GM12878 (cell line): ENCODE measurements at regions not wholly inside any gene's neighbourhood (a gene's known extent, or its start where the extent isn't known, plus 50 kb on each side); places are given as distances from the start of the nearest gene placed in this dataset.

ENCODE experiments used
- ATAC-seq: fragments of 200-7000 bp; cut with Tn5 transposase; 3 replicates; pipeline ENCODE4 v1.9.1; 2020; ENCODE audit warnings: mild to moderate bottlenecking, moderate library complexity
- BruUV-seq: library from RNA; stranded (reverse); fragments of 400-500 nt; replicated peaks from 2 replicates; lab custom pipeline; 2021; lab: Mats Ljungman, UMichigan
- CTCF ChIA-PET: fragments of 300-600 bp; sonication (Branson Sonifier 250); formaldehyde crosslinking; extraction: SDS; loops from one replicate; lab custom pipeline; 2021; ENCODE audit warnings: inconsistent platforms; lab: Yijun Ruan, JAX
- POLR2A ChIA-PET: fragments of 350-600 bp; formaldehyde crosslinking; extraction: SDS; loops from one replicate; lab custom pipeline; 2021; ENCODE audit warnings: inconsistent platforms; lab: Charles Lee
- RAD21 ChIA-PET: fragments of 300-600 bp; sonication (Branson Sonifier 250); formaldehyde crosslinking; loops from one replicate; lab custom pipeline; 2023; ENCODE audit warnings: antibody characterized with exemption; ENCODE audit not compliant: unreplicated experiment; lab: Charles Lee
- SMC1A ChIA-PET: fragments of 300-600 bp; sonication (Branson Sonifier 250); formaldehyde crosslinking; loops from one replicate; lab custom pipeline; 2023; ENCODE audit not compliant: unreplicated experiment, uncharacterized antibody; lab: Charles Lee
- DNase-seq: peaks from one replicate; pipeline ENCODE4 v3.0.0-alpha.2; 2011; ENCODE audit warnings: low read depth, low spot score
- FAIRE-seq: peaks from 3 replicates; lab custom pipeline; 2011; peaks lifted over from hg19 to GRCh38; lab: Jason Lieb, UNC
- H2AFZ ChIP-seq: 2 replicates; pipeline ENCODE4 v1.6.0; 2011; ENCODE audit warnings: low read depth, low read length, control low read depth; ENCODE audit not compliant: control insufficient read depth
- H3K27ac ChIP-seq: 2 replicates; pipeline ENCODE4 v1.5.1; 2011; ENCODE audit warnings: control low read depth; ENCODE audit not compliant: control insufficient read depth, insufficient read depth
- H3K27me3 ChIP-seq, 2 experiments: replicated peaks in 1 of 2; 2 replicates each; pipeline versions ENCODE4 v1.6.0 to v1.6.1; 2011; ENCODE audit warnings: low read length in 1 of 2; ENCODE audit not compliant: control insufficient read depth in 2 of 2, insufficient read depth in 2 of 2
- H3K36me3 ChIP-seq, 2 experiments: 2 replicates each; pipeline ENCODE4 v1.5.1; 2011; ENCODE audit warnings: low read length in 1 of 2; ENCODE audit not compliant: control insufficient read depth in 2 of 2, insufficient read depth in 2 of 2
- H3K4me1 ChIP-seq: 2 replicates; pipeline ENCODE4 v1.6.1; 2011; ENCODE audit warnings: mild to moderate bottlenecking, low read length, moderate library complexity, mixed read lengths; ENCODE audit not compliant: control insufficient read depth, insufficient read depth
- H3K4me2 ChIP-seq: 2 replicates; pipeline ENCODE4 v1.6.0; 2011; ENCODE audit warnings: control low read depth; ENCODE audit not compliant: control insufficient read depth, insufficient read depth
- H3K4me3 ChIP-seq: fragments of 200-600 bp; sonication (generic); 2 replicates; pipeline ENCODE4 v1.5.1; 2016
- H3K79me2 ChIP-seq: 2 replicates; pipeline ENCODE4 v1.6.0; 2011; ENCODE audit warnings: low read length; ENCODE audit not compliant: control insufficient read depth, insufficient read depth
- H3K9ac ChIP-seq: 2 replicates; pipeline ENCODE4 v1.8.0; 2011; ENCODE audit warnings: low read length, control low read depth, mixed read lengths; ENCODE audit not compliant: control insufficient read depth, insufficient read depth
- H3K9me3 ChIP-seq: replicated peaks from 3 replicates; pipeline ENCODE4 v1.5.1; 2011; ENCODE audit warnings: mild to moderate bottlenecking, low read length; ENCODE audit not compliant: control insufficient read depth, insufficient read depth
- H4K20me1 ChIP-seq: 2 replicates; pipeline ENCODE4 v1.6.0; 2011; ENCODE audit not compliant: control insufficient read depth, insufficient read depth
- ASH2L ChIP-seq: fragments of 300-600, 200-600 bp; sonication (generic); IDR thresholded peaks from 2 replicates; pipeline ENCODE4 v1.6.1; 2017; ENCODE audit warnings: low read depth, mild to moderate bottlenecking, borderline replicate concordance
- ATF7 ChIP-seq: fragments of 450-650 bp; IDR thresholded peaks from 2 replicates; pipeline ENCODE4 v1.6.1; 2016; ENCODE audit warnings: low read depth, mild to moderate bottlenecking
- BCL3 ChIP-seq: IDR thresholded peaks from 2 replicates; pipeline ENCODE4 v1.6.1; 2011; ENCODE audit warnings: borderline replicate concordance, low read depth, mild to moderate bottlenecking, moderate library complexity, low read length; ENCODE audit not compliant: insufficient read depth, poor library complexity, severe bottlenecking
- IRF5 ChIP-seq: fragments of 450-650 bp; IDR thresholded peaks from 2 replicates; pipeline ENCODE4 v1.6.1; 2017; ENCODE audit warnings: borderline replicate concordance
- PAX8 ChIP-seq: fragments of 450-650 bp; IDR thresholded peaks from 2 replicates; pipeline ENCODE4 v1.6.1; 2017; ENCODE audit warnings: mild to moderate bottlenecking, moderate library complexity
- WGBS: methylation state at CpG from one replicate; pipeline ENCODE4 v1.1.6; 2016; ENCODE audit warnings: low lambda C conversion rate; ENCODE audit not compliant: insufficient replicate concordance, insufficient coverage; ENCODE audit errors: missing lambda C conversion rate; 5-methylcytosine and 5-hydroxymethylcytosine counted together
- in situ Hi-C: fragments of 300-500 bp; cut with MboI; formaldehyde crosslinking; loops from 9 replicates; pipeline ENCODE4 v1.14.3; 2018; ENCODE audit warnings: mixed read lengths
- intact Hi-C: fragments of 100-400 bp; cut with micrococcal nuclease; formaldehyde crosslinking; loops from one replicate; pipeline ENCODE4 v1.14.2; 2022; ENCODE audit not compliant: unreplicated experiment

GRCh38 chr7:125118444-125118843, 188.8 kb upstream of the POT1 start:
- no peak overlapping the region for H3K4me3 ChIP-seq
- intact Hi-C loops, result no loop called here
- WGBS, result 0% methylated on average over 1 of the region's 1 CpG
- POLR2A ChIA-PET, result no interaction called here
- SMC1A ChIA-PET, result no interaction called here
- in situ Hi-C loops, result no loop called here
- H3K79me2 ChIP-seq, result no peaks in the 10 kb centered on the region
- no peaks in the 10 kb centered on the region for H3K27me3 ChIP-seq
- H3K27ac ChIP-seq, result no peak overlapping the region
- DNase-seq, result no peak
- no peak overlapping the region for H3K4me2 ChIP-seq
- RAD21 ChIA-PET, result no interaction called here
- FAIRE-seq, result no peak
- BruUV-seq, result no TSS peak
- ATAC-seq, result peak; percentile 33; the same call in 2 of the 3 replicates
- H3K9me3 ChIP-seq, result no peaks in the 10 kb centered on the region
- no peak overlapping the region for H2AFZ ChIP-seq
- no peaks in the 10 kb centered on the region for H3K36me3 ChIP-seq
- TF ChIP-seq BCL3, result peak; percentile 15
- no peak for TF ChIP-seq ASH2L
- CTCF ChIA-PET, result no interaction called here
- H3K4me1 ChIP-seq, result no peaks in the 10 kb centered on the region
- H3K9ac ChIP-seq, result no peak overlapping the region
- no peaks in the 10 kb centered on the region for H4K20me1 ChIP-seq

- ATAC-seq, result no peak
- ChIA-PET CTCF (no interaction called here), POLR2A (no interaction called here), RAD21 (no interaction called here), SMC1A (interaction anchor here (1.1 kb wide), 1 partner anchor 10 kb away, joined by 3 read pairs; no protein-coding TSS in a partner anchor)
- H2AFZ ChIP-seq, result no peak overlapping the region
- no TSS peak for BruUV-seq
- no peak overlapping the region for H3K9ac ChIP-seq
- no peaks in the 10 kb centered on the region for H3K4me1 ChIP-seq
- WGBS, result 0% methylated on average over 2 of the region's 2 CpGs
- in situ Hi-C loops (no loop called here), intact Hi-C loops (no loop called here)
- no peaks in the 10 kb centered on the region for H3K36me3 ChIP-seq
- no peak overlapping the region for H3K4me3 ChIP-seq
- TF ChIP-seq IRF5, result no peak
- TF ChIP-seq ASH2L, result no peak
- no peak for TF ChIP-seq PAX8
- no peak for TF ChIP-seq ATF7
- DNase-seq, result no peak
- no peak overlapping the region for H3K4me2 ChIP-seq
- no peak for FAIRE-seq
- H3K79me2 ChIP-seq, result no peaks in the 10 kb centered on the region
- H3K27me3 ChIP-seq, result no peaks in the 10 kb centered on the region
- H4K20me1 ChIP-seq, result no peaks in the 10 kb centered on the region
- no peaks in the 10 kb centered on the region for H3K9me3 ChIP-seq
- no peak overlapping the region for H3K27ac ChIP-seq
Measured at GRCh38 chr7:125112850-125113249, 183.2 kb upstream of the POT1 start.
